T-cell (primary cell): ENCODE measurements at regions not wholly inside any gene's neighbourhood (a gene's known extent, or its start where the extent isn't known, plus 50 kb on each side); places are given as distances from the start of the nearest gene placed in this dataset.

Experiments
- ATAC-seq, 4 experiments: fragments of 200-7000 bp in 3 of 4; fragments of 150-1000 bp in 1 of 4; cut with Tn5 transposase; replicated peaks in 1 of 4; 1 replicate in 3 of 4; 2 replicates in 1 of 4; pipeline ENCODE4 v1.10.0; 2021; ENCODE audit warnings: moderate library complexity in 3 of 4, mild to moderate bottlenecking in 2 of 4, moderate number of reproducible peaks in 1 of 4
- CTCF ChIA-PET, 2 donors: fragments of 300-600 bp; sonication (Branson Sonifier 250); formaldehyde crosslinking; loops; one replicate each; lab custom pipeline; 2022; ENCODE audit warnings: antibody characterized with exemption in 2 of 2; lab: Charles Lee
- POLR2A ChIA-PET, 2 donors: fragments of 300-600 bp; sonication (Branson Sonifier 250); formaldehyde crosslinking; loops; one replicate each; lab custom pipeline; 2022; ENCODE audit warnings: antibody characterized with exemption in 2 of 2; lab: Charles Lee
- DNase-seq, 35 experiments: peaks; one replicate each; pipeline versions ENCODE4 v3.0.0 to v3.0.0-alpha.2; 2013 to 2023
- H3K27ac ChIP-seq: one replicate; pipeline ENCODE4 v1.5.1; 2013; ENCODE audit warnings: low read length
- H3K27me3 ChIP-seq, 2 experiments: replicated peaks in 1 of 2; 1 replicate in 1 of 2; 2 replicates in 1 of 2; pipeline versions ENCODE4 v1.6.1 to v1.7.0; 2013; ENCODE audit warnings: low read length in 1 of 2, mixed read lengths in 1 of 2; ENCODE audit not compliant: control insufficient read depth in 2 of 2, insufficient read depth in 2 of 2; ENCODE audit errors: extremely low read depth in 1 of 2
- H3K36me3 ChIP-seq, 2 donors: 1 replicate in 1 of 2; 2 replicates in 1 of 2; pipeline versions ENCODE4 v1.6.1 to v1.7.0; 2013; ENCODE audit warnings: low read length in 1 of 2; ENCODE audit not compliant: control insufficient read depth in 2 of 2, insufficient read depth in 1 of 2; ENCODE audit errors: extremely low read depth in 1 of 2
- H3K4me1 ChIP-seq, 2 experiments: 1 replicate in 1 of 2; 2 replicates in 1 of 2; pipeline versions ENCODE4 v1.6.1 to v1.7.0; 2013; ENCODE audit warnings: low read length in 2 of 2, mixed read lengths in 1 of 2; ENCODE audit not compliant: insufficient read depth in 2 of 2, control insufficient read depth in 1 of 2; ENCODE audit errors: extremely low read depth in 1 of 2
- H3K4me3 ChIP-seq, 2 donors: 1 replicate in 1 of 2; 2 replicates in 1 of 2; pipeline versions ENCODE4 v1.5.1 to v1.7.0; 2013; ENCODE audit warnings: mild to moderate bottlenecking in 2 of 2, low read length in 1 of 2, moderate library complexity in 1 of 2; ENCODE audit not compliant: control insufficient read depth in 1 of 2; ENCODE audit errors: extremely low read depth in 1 of 2
- H3K9me3 ChIP-seq: 2 replicates; pipeline ENCODE4 v1.7.0; 2013
- H3K27ac Mint-ChIP-seq, 2 donors: one replicate each; pipeline ENCODE4 v1.8.0; 2020 to 2021; ENCODE audit warnings: mild to moderate bottlenecking in 2 of 2, mixed read lengths in 2 of 2
- H3K27me3 Mint-ChIP-seq, 2 donors: one replicate each; pipeline ENCODE4 v1.8.0; 2021 to 2022; ENCODE audit warnings: mixed read lengths in 2 of 2
- H3K36me3 Mint-ChIP-seq: one replicate; pipeline ENCODE4 v1.8.0; 2021; ENCODE audit warnings: mixed read lengths
- H3K4me1 Mint-ChIP-seq, 3 donors: one replicate each; pipeline ENCODE4 v1.8.0; 2020 to 2022; ENCODE audit warnings: mixed read lengths in 3 of 3, mild to moderate bottlenecking in 1 of 3
- H3K4me3 Mint-ChIP-seq, 3 donors: one replicate each; pipeline ENCODE4 v1.8.0; 2020 to 2022; ENCODE audit warnings: mild to moderate bottlenecking in 3 of 3, mixed read lengths in 3 of 3, moderate library complexity in 3 of 3
- H3K9me3 Mint-ChIP-seq, 3 donors: one replicate each; pipeline ENCODE4 v1.8.0; 2020 to 2022; ENCODE audit warnings: mixed read lengths in 3 of 3
- WGBS: methylation state at CpG from one replicate; pipeline ENCODE4 v1.1.5; 2013; ENCODE audit warnings: missing lambda C conversion rate; ENCODE audit not compliant: insufficient coverage; 5-methylcytosine and 5-hydroxymethylcytosine counted together

DNA sequence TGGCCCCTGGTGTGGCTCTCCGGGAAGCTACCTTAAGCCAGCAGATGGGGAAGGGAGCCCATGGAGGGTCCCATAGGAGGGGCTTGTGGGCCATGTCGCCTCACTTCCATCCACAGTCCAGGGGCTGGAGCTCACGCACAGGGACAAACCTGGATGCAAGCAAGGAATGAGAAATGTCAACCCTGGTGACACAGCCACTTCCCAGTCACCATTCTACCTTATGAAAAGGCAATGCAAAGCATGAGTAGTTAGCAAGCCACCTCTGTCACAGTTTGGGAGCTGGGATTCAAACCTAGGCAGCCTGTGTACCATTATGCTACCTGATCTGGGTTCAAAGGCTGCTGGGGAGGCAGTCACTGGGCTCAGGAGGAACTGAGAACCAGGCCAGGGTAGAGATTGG is 170.0 kb upstream of the KLHL29 start:
- ATAC-seq, result no peak
- no peaks in the 10 kb centered on the region for H3K36me3 Mint-ChIP-seq
- H3K4me1 ChIP-seq, result no peaks in the 10 kb centered on the region
- no peak overlapping the region for H3K4me3 Mint-ChIP-seq
- ChIA-PET CTCF (no interaction called here), POLR2A (no interaction called here)
- no peak overlapping the region for H3K4me3 ChIP-seq
- H3K27me3 Mint-ChIP-seq, result peaks cover 0 to 2% of the 10 kb centered on the region in 2 donors
- no peaks in the 10 kb centered on the region for H3K9me3 ChIP-seq
- no peaks in the 10 kb centered on the region for H3K4me1 Mint-ChIP-seq
- WGBS, result 87% methylated on average over 3 of the region's 3 CpGs
- H3K27ac ChIP-seq, result no peak overlapping the region
- no peaks in the 10 kb centered on the region for H3K36me3 ChIP-seq
- DNase-seq, result no peak
- peaks cover 0 to 4% (median 0%) of the 10 kb centered on the region in 3 donors for H3K9me3 Mint-ChIP-seq
- no peak overlapping the region for H3K27ac Mint-ChIP-seq
- peaks cover 0 to 3% of the 10 kb centered on the region in 2 experiments for H3K27me3 ChIP-seq

DNA sequence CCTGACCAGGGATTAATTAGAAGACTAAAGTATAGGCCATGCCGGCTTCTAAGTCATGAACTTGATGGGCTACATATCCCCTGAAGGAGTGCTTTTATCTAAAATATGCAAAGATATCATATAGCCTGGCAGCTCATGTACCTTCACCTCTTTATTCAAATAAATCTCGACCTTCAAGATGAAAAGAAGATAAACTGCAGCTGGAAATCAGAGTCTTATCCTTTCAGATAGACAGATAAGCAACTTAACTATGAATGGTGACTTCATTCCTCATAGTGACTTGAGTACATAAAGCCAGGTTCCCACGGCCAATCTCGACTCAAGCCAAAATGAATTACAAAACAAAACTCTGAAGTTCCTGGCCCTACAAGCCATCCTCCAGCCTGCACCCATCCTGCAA is 165.3 kb upstream of the KLHL29 start:
- WGBS, result 71% methylated on average over 2 of the region's 4 CpGs
- H3K4me1 Mint-ChIP-seq, result no peaks in the 10 kb centered on the region
- DNase-seq (no peak), ATAC-seq (no peak)
- H3K4me1 ChIP-seq, result no peaks in the 10 kb centered on the region
- no peaks in the 10 kb centered on the region for H3K27me3 Mint-ChIP-seq
- no peak overlapping the region for H3K27ac ChIP-seq
- H3K27me3 ChIP-seq, result no peaks in the 10 kb centered on the region
- H3K27ac Mint-ChIP-seq, result no peak overlapping the region
- no peaks in the 10 kb centered on the region for H3K36me3 Mint-ChIP-seq
- H3K4me3 Mint-ChIP-seq, result no peak overlapping the region
- no peaks in the 10 kb centered on the region for H3K9me3 ChIP-seq
- no peaks in the 10 kb centered on the region for H3K36me3 ChIP-seq
- no peak overlapping the region for H3K4me3 ChIP-seq
- H3K9me3 Mint-ChIP-seq, result peaks cover 0 to 4% (median 0%) of the 10 kb centered on the region in 3 donors
- ChIA-PET POLR2A (no interaction called here), CTCF (no interaction called here)

DNA sequence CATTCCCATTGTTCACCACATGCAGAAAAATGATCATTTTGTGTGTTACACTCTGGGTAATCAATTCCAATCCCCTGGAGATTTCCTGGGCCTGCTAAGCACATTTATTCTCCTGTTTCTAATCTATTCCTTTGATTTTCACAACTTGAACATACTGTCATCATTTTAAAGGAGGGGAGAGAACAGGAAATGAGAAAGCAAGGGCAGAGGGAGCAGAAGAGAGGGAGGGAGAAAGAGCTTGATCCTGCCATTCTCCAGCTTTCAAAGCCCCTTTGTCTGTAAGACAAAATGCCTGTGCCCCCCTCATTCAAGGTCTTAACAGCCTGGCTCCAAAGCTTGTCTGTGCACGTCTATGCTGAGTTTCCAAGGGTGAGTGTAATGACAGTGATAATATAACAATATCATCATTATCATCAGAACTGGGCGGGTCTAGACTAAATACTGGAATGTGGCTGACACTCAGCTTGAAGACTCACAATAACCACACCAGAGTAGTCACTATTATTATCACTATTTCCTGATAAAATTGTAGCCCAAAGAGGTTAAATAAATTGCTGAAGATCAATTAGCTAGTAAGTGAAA is 164.4 kb upstream of the KLHL29 start:
- H3K27me3 ChIP-seq, result no peaks in the 10 kb centered on the region
- WGBS, result no CpG with 5 or more reads among the region's 2 CpGs
- ChIA-PET CTCF (no interaction called here), POLR2A (no interaction called here)
- H3K4me3 Mint-ChIP-seq, result no peak overlapping the region
- H3K36me3 Mint-ChIP-seq, result no peaks in the 10 kb centered on the region
- H3K27me3 Mint-ChIP-seq, result no peaks in the 10 kb centered on the region
- no peak for DNase-seq
- H3K4me1 Mint-ChIP-seq, result no peaks in the 10 kb centered on the region
- H3K9me3 Mint-ChIP-seq, result peaks cover 0 to 4% (median 0%) of the 10 kb centered on the region in 3 donors
- H3K4me3 ChIP-seq, result no peak overlapping the region
- no peaks in the 10 kb centered on the region for H3K36me3 ChIP-seq
- H3K9me3 ChIP-seq, result no peaks in the 10 kb centered on the region
- ATAC-seq, result no peak
- H3K27ac ChIP-seq, result no peak overlapping the region
- no peak overlapping the region for H3K27ac Mint-ChIP-seq
- no peaks in the 10 kb centered on the region for H3K4me1 ChIP-seq

DNA sequence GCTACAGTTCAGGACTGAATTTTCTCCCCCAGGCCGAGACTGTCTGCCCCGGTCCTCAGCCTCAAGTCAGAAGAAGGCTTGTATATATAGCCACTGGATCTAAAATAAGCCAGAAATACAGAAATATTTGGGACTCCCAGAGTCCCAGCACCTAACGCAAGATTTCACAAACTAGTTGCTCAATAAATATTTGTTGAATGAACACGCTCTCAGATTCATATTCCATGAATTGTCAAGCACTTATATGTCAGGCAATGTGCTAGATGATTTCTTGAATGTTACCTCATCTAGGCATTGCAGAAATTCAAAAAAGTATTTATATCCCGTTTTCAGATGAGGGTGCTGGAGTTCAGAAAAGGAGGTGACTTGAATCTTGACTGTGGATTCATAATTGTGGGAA is 163.7 kb upstream of the KLHL29 start:
- no peaks in the 10 kb centered on the region for H3K36me3 Mint-ChIP-seq

DNA sequence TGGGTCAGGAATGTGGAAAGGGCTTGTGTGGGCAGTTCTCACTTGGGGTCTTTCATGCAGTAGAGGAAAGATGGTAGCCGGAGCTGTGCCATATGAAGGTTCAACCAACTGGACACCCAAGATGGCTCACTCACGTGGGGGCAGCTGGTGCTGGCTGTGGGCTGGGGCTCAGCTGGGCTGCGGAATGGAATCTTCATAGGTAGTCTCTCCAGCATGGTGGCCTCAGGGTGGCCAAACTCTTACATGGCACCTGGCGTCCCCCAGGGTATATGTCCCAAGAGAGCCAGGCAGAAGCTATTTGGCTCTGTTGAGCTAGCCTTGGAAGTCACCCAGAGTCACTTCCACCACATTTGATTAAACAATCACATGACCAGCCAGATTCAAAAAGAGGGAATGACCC is 163.1 kb upstream of the KLHL29 start:
- Histone ChIP-seq H3K27ac (no peak overlapping the region), H3K36me3 (no peaks in the 10 kb centered on the region), H3K4me1 (no peaks in the 10 kb centered on the region), H3K4me3 (no peak overlapping the region), H3K27me3 (no peaks in the 10 kb centered on the region), H3K9me3 (no peaks in the 10 kb centered on the region)
- no peak for ATAC-seq
- Mint-ChIP-seq H3K27me3 (no peaks in the 10 kb centered on the region), H3K4me3 (no peak overlapping the region), H3K36me3 (no peaks in the 10 kb centered on the region), H3K27ac (no peak overlapping the region), H3K4me1 (no peaks in the 10 kb centered on the region), H3K9me3 (no peaks in the 10 kb centered on the region)
- POLR2A ChIA-PET, result no interaction called here
- WGBS, result 72% methylated on average over 4 of the region's 4 CpGs
- CTCF ChIA-PET, result no interaction called here
- no peak for DNase-seq

More for the DNA sequence above, 163.7 kb upstream of the KLHL29 start:
- H3K9me3 Mint-ChIP-seq, result no peaks in the 10 kb centered on the region
- Histone ChIP-seq H3K27ac (no peak overlapping the region), H3K4me3 (no peak overlapping the region), H3K4me1 (no peaks in the 10 kb centered on the region), H3K36me3 (no peaks in the 10 kb centered on the region), H3K27me3 (no peaks in the 10 kb centered on the region), H3K9me3 (no peaks in the 10 kb centered on the region)
- ATAC-seq (no peak), DNase-seq (no peak)
- H3K4me3 Mint-ChIP-seq, result no peak overlapping the region
- H3K4me1 Mint-ChIP-seq, result no peaks in the 10 kb centered on the region
- POLR2A ChIA-PET, result no interaction called here
- H3K27me3 Mint-ChIP-seq, result no peaks in the 10 kb centered on the region
- CTCF ChIA-PET, result no interaction called here
- no CpG with 5 or more reads among the region's 5 CpGs for WGBS
- H3K27ac Mint-ChIP-seq, result no peak overlapping the region

DNA sequence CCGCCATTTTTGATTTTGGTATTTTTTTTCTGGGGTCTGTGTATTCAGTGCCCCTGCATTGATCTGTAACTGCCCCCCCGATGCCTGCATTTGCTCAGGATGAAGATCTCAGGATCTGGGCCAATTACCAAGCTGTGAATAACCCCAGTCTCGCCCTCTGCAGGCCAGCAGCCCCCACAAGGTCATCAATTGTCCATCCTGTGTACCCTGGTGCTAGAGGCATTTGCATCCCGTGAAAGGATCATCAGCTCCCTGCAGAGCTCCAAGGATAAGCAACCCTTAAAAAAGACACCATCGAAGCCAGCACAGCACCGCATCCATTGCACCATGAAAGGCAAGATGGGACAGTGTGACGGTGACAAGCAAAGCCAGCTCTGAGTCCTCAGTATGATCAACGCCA is 154.1 kb upstream of the KLHL29 start:
- 74% methylated on average over 6 of the region's 8 CpGs for WGBS
- H3K27ac Mint-ChIP-seq, result no peak overlapping the region
- H3K4me1 ChIP-seq, result no peaks in the 10 kb centered on the region
- POLR2A ChIA-PET, result no interaction called here
- no peak overlapping the region for H3K4me3 Mint-ChIP-seq
- no peaks in the 10 kb centered on the region for H3K36me3 ChIP-seq
- DNase-seq, result no peak
- H3K27me3 ChIP-seq, result no peaks in the 10 kb centered on the region
- H3K27ac ChIP-seq, result no peak overlapping the region
- H3K4me3 ChIP-seq, result no peak overlapping the region
- ATAC-seq, result no peak
- H3K9me3 Mint-ChIP-seq, result no peaks in the 10 kb centered on the region
- no peaks in the 10 kb centered on the region for H3K4me1 Mint-ChIP-seq
- H3K36me3 Mint-ChIP-seq, result no peaks in the 10 kb centered on the region
- peaks cover 0 to 8% of the 10 kb centered on the region in 2 donors for H3K27me3 Mint-ChIP-seq
- H3K9me3 ChIP-seq, result no peaks in the 10 kb centered on the region
- CTCF ChIA-PET, result no interaction called here

DNA sequence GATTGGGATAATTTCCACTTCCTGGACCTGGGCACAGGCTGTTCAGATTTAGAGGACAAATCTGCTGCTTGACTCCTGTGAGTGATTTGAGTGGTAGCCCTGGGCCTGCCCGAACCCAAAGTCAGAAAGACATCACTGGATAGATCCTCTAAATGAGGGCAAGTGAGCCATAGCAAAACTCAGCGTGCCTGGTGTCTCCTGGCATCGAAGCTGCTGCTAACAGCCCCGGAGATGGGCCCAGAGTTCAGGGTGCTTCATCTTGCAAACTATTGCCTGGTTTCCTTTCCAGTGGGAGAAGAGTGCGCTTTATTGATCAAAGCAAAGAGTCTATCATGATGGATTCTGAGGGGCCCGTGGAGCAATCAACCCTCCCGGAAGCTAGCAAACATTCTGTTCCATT is 153.1 kb upstream of the KLHL29 start:
- Mint-ChIP-seq H3K27ac (no peak overlapping the region), H3K9me3 (no peaks in the 10 kb centered on the region), H3K4me3 (no peak overlapping the region), H3K36me3 (no peaks in the 10 kb centered on the region), H3K27me3 (peaks cover 0 to 8% of the 10 kb centered on the region in 2 donors), H3K4me1 (no peaks in the 10 kb centered on the region)
- no peak overlapping the region for H3K4me3 ChIP-seq
- 83% methylated on average over 7 of the region's 7 CpGs for WGBS
- H3K4me1 ChIP-seq, result no peaks in the 10 kb centered on the region
- no peaks in the 10 kb centered on the region for H3K9me3 ChIP-seq
- no peaks in the 10 kb centered on the region for H3K36me3 ChIP-seq
- no peak overlapping the region for H3K27ac ChIP-seq
- no peak for ATAC-seq
- ChIA-PET CTCF (no interaction called here), POLR2A (no interaction called here)
- no peaks in the 10 kb centered on the region for H3K27me3 ChIP-seq
- DNase-seq, result no peak
